ENCODE measurements at regions not wholly inside any gene's neighbourhood (a gene's known extent, or its start where the extent isn't known, plus 50 kb on each side); places are given as distances from the start of the nearest gene placed in this dataset.

GRCh38 chr18:77818328-77818727 is 568.7 kb downstream of the GALR1 start:
- TF ChIP-seq EP300 (IDR thresholded peaks at IDR 0.05) (no peak), POLR2AphosphoS5 (IDR thresholded peaks at IDR 0.05) (no peak), POLR2A (IDR thresholded peaks at IDR 0.05) (no peak)
- TF ChIP-seq, protein P1, sequence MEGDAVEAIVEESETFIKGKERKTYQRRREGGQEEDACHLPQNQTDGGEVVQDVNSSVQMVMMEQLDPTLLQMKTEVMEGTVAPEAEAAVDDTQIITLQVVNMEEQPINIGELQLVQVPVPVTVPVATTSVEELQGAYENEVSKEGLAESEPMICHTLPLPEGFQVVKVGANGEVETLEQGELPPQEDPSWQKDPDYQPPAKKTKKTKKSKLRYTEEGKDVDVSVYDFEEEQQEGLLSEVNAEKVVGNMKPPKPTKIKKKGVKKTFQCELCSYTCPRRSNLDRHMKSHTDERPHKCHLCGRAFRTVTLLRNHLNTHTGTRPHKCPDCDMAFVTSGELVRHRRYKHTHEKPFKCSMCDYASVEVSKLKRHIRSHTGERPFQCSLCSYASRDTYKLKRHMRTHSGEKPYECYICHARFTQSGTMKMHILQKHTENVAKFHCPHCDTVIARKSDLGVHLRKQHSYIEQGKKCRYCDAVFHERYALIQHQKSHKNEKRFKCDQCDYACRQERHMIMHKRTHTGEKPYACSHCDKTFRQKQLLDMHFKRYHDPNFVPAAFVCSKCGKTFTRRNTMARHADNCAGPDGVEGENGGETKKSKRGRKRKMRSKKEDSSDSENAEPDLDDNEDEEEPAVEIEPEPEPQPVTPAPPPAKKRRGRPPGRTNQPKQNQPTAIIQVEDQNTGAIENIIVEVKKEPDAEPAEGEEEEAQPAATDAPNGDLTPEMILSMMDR (IDR thresholded peaks at IDR 0.05), result no peak

DNA sequence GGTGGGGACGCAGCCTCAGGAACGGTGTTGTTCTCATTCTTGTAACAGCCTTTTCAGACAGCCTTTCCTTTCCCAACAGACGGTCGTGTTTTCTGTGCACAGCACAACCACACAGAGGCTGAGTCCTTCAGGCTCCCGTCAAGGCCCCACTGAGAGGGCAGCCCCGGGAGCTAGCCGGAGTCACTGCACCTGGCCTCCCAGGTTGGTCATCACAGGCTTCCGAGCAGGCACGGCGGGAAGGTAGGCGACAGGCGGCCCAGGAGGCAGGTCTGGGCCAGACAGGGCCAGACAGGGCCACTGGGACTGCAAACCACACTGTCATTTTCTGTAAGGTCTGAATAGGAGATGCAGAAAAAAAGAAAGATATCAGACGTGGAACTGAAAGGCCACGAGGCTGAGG is 570.8 kb downstream of the GALR1 start:
- no peak for DNase-seq
- intact Hi-C loops (cut with DNase I), result no loop called here
- TF ChIP-seq POLR2A (IDR thresholded peaks at IDR 0.05), result no peak
- no peak for TF ChIP-seq EP300 (IDR thresholded peaks at IDR 0.05)
- TF ChIP-seq, protein P1 (IDR thresholded peaks at IDR 0.05), result no peak
- no peak for TF ChIP-seq POLR2AphosphoS5 (IDR thresholded peaks at IDR 0.05)
- Histone ChIP-seq H3K36me3 (no peaks in the 10 kb centered on the region), H3K4me3 (no peak overlapping the region), H3K9me3 (no peaks in the 10 kb centered on the region), H3K4me1 (no peaks in the 10 kb centered on the region), H3K27me3 (no peaks in the 10 kb centered on the region), H3K27ac (no peak overlapping the region)
- 90 to 92% methylated on average over 14 of the region's 14 CpGs for WGBS, 2 donors

More at GRCh38 chr18:77818328-77818727, 568.7 kb downstream of the GALR1 start:
- DNase-seq, result no peak
- H3K36me3 ChIP-seq, result no peaks in the 10 kb centered on the region
- no peaks in the 10 kb centered on the region for H3K27me3 ChIP-seq
- no peaks in the 10 kb centered on the region for H3K4me1 ChIP-seq
- H3K4me3 ChIP-seq, result no peak overlapping the region
- 85 to 94% methylated on average over 1 of the region's 1 CpG for whole genome bisulfite sequencing, 2 donors
- no peak overlapping the region for H3K27ac ChIP-seq
- intact Hi-C loops (cut with DNase I), result no loop called here
- H3K9me3 ChIP-seq, result no peaks in the 10 kb centered on the region

- H3K9me3 ChIP-seq, result no peaks in the 10 kb centered on the region
- no peaks in the 10 kb centered on the region for H3K27me3 ChIP-seq
- H3K27ac ChIP-seq, result no peak overlapping the region
- no peaks in the 10 kb centered on the region for H3K4me1 ChIP-seq
- 86 to 92% methylated on average over 7 of the region's 7 CpGs for WGBS, 2 donors
- TF ChIP-seq, protein P1 (IDR thresholded peaks at IDR 0.05), result no peak
- TF ChIP-seq POLR2A (IDR thresholded peaks at IDR 0.05) (no peak), POLR2AphosphoS5 (IDR thresholded peaks at IDR 0.05) (no peak), EP300 (IDR thresholded peaks at IDR 0.05) (no peak)
- no peak overlapping the region for H3K4me3 ChIP-seq
- DNase-seq, result no peak
- no peaks in the 10 kb centered on the region for H3K36me3 ChIP-seq
- intact Hi-C loops (cut with DNase I), result no loop called here
These were observed 572.2 kb downstream of the GALR1 start for GRCh38 chr18:77821892-77822291.

DNA sequence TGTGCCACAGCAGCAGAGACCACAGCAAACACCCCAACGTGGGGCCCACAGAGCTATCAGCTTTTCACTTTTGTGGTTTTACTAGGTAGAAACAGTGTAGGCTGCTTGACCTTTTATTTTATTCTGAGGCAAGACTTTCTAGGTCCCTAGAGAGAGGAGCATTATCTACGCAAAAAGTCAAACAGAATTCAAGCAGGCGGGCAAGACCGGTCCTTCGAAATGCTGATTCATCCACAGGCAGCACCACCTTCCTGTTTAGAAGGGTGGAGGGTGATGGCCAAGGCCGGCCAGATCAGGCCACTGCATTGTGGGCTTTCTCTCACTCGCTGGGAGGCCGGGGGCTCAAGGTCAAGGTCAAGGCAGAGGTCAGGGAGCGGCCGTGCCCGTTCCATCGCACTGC is 573.0 kb downstream of the GALR1 start:
- DNase-seq, result no peak
- H3K36me3 ChIP-seq, result no peaks in the 10 kb centered on the region
- no peaks in the 10 kb centered on the region for H3K4me1 ChIP-seq
- TF ChIP-seq EP300 (IDR thresholded peaks at IDR 0.05) (no peak), POLR2A (IDR thresholded peaks at IDR 0.05) (no peak), POLR2AphosphoS5 (IDR thresholded peaks at IDR 0.05) (no peak)
- TF ChIP-seq, protein P1 (IDR thresholded peaks at IDR 0.05), result no peak
- H3K27me3 ChIP-seq, result no peaks in the 10 kb centered on the region
- H3K4me3 ChIP-seq, result no peak overlapping the region
- H3K27ac ChIP-seq, result no peak overlapping the region
- intact Hi-C loops (cut with DNase I), result no loop called here
- WGBS, 2 donors, result 34 to 47% methylated on average over 12 of the region's 12 CpGs
- H3K9me3 ChIP-seq, result no peaks in the 10 kb centered on the region

DNA sequence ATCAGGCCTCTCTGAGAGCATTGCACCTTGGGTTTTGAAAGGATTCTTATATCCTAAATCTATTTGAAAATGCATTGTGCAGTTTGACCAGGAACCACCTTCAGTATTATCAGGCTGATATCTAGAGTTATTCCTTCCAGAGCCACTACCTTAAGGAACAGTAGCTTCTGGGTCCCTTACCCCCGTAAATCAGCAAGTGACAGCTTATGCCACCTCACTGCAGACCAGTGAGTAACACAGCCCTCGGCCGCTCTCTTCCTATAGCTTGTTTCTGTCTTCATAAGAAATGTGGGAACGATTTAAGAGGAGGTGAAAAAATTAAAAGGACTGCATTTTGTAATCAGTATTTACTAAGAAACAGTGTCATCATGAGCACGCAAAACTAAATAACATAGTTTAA is 584.2 kb downstream of the GALR1 start:
- peaks cover 0 to 2% (median 0%) of the 10 kb centered on the region in 4 donors for H3K9me3 ChIP-seq
- intact Hi-C loops (cut with DNase I), result no loop called here
- H3K36me3 ChIP-seq, result no peaks in the 10 kb centered on the region
- H3K27me3 ChIP-seq, result no peaks in the 10 kb centered on the region
- no peaks in the 10 kb centered on the region for H3K4me1 ChIP-seq
- no peak overlapping the region for H3K27ac ChIP-seq
- no peak for DNase-seq
- no peak for TF ChIP-seq POLR2AphosphoS5 (IDR thresholded peaks at IDR 0.05)
- TF ChIP-seq, protein P1 (IDR thresholded peaks at IDR 0.05), result no peak
- TF ChIP-seq POLR2A (IDR thresholded peaks at IDR 0.05), result no peak
- TF ChIP-seq EP300 (IDR thresholded peaks at IDR 0.05), result no peak
- 74 to 83% methylated on average over 5 of the region's 5 CpGs for WGBS, 2 donors
- H3K4me3 ChIP-seq, result no peak overlapping the region

All from sigmoid colon (tissue), 6 donors.